ENCODE measurements at regions not wholly inside any gene's neighbourhood (a gene's known extent, or its start where the extent isn't known, plus 50 kb on each side); places are given as distances from the start of the nearest gene placed in this dataset.
"Not testable (repeated sequence)": the region's sequence is repeated elsewhere in the genome, so short reads cannot be mapped to it uniquely, and the experiment has no call there.

DNA sequence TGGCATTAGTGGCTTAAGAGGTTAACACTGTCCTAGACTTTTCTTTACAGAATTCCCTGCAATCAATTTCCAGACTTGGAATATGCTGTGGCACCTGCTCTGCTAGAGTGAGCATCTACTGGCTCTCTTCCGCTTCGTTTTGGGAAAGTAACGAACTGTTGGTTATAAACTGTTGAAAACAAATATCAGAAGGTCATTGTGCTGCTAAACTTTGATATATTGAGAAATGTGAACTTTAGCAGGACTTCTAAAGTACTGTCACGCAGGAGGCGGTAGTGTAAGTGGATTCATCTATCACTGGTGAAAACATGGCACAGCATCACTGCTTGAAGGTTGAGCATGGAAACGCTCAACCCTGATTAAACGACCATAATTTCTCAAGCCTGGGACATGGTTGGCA is 348.9 kb downstream of the FLRT2 start:
- no peak for DNase-seq (ENCODE audit: low read depth)

DNA sequence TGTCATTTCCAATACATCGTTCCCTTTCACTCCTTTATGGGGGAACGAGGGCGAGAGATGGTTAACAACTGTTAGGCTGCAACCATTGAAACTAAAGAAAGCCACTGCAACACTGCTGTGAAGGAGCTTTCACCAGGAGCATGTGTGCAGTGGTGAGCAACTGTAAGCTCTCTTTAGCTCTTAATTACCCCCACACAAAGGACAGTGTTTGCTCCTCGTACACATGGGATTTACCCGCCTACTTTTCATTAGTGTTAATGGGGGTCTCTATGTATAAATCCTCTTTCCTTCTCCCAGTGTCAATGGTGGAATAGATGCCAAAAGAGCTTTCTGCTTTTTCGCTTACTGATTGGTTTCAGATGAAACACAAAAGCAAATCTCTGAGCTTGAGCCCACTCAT is 343.1 kb downstream of the FLRT2 start:
- no peak for DNase-seq (ENCODE audit: low read depth)

DNA sequence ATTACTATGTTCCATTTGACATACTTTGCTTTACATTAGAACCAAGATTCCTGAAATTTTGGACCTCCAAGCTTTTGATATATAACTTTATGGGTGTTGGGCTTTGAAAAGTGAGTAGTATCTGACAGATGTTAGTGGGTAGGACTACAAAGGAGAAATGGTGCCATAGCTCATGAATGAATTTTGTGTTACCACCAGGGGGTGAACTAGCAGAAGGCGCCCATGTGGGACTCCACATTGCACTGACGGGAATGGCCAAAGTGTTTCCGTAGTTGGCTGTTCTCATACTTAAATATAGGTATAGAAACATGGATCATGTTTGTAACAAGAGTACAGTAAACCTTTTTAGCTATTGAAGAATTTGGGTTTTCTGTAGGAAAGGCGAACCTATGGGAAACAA is 337.5 kb downstream of the FLRT2 start:
- DNase-seq (ENCODE audit: low read depth): no peak

DNA sequence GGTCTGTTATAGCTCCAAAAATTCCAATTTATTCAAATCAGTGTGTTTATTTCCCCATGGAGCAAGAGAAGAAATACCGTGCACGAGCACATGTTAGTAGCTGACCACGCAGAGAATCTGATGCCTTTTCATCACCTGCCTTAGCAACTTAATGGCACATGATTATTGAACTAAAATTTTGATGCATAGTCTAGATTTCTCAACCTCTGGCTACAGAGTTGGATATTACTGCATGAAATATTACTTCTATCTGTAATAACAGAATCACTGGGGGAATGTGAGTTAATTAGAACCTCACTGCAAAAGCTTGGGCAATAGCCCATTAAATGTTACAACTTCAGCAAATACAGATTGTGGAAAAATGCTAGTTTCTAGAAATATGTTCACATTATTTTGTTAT is 335.8 kb downstream of the FLRT2 start:
- DNase-seq (ENCODE audit: low read depth): no peak

DNA sequence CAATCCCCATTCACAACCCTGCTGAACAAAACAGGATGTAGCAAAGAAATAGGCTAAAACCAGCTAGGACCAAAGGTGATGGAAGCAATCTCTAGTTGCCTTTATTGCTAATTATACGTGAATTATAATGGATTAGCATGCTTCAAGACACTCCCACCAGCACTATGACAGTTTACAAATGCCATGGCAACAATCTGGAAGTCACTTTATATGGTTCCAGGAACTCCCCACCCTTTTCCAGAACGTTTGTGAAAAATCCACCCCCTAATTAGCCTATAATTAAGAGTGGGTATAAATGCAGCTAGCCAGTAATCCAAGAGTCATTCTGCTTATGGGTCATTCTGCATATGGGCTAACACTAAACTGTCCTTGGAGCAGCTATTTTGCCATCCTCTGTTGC is 328.7 kb downstream of the FLRT2 start:
- DNase-seq (ENCODE audit: low read depth): no peak

DNA sequence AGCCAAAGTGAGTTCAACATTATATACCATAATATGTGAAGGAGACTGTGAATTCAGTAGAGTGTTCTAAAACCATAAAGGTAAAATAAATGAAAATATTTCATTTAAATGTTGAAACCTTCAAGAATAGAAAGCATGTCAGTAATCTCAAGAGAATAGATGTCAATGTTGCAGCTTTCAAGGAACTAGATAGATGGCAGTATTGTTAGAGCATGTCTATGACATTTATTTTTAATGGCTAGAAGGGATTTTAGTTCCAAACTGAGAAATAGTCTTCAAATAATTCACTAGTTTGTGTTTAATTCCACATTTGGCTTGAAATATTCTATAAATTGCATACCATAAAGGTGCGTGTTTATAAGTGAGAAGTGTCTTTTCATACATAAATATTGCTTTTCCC is 326.5 kb downstream of the FLRT2 start:
- no peak for DNase-seq (ENCODE audit: low read depth)

DNA sequence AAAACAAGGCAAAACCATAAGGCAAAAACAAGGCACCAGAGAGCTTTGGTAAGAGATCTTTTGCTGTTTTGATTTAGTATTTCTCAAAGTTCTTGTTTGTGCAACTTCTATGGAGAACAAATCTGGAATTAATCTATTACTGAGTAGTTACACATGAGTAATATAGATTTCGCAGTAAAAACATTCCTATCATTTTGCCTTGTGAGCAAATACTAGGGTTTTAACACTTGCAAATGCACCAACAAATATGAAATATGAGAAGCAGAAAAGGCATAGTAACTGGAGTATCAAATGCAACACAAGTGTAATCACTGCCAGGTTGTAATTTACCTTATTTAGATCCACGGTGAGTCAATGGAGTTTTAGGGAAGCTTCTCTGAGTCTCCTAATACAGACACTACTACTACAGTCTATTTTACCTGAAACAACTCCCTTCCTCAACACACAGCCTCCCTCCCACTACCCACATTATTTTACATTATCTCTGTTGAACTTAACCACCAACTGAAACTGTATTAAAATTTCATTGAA is 324.1 kb downstream of the FLRT2 start:
- peak; percentile 94 for DNase-seq (ENCODE audit: low read depth)

DNA sequence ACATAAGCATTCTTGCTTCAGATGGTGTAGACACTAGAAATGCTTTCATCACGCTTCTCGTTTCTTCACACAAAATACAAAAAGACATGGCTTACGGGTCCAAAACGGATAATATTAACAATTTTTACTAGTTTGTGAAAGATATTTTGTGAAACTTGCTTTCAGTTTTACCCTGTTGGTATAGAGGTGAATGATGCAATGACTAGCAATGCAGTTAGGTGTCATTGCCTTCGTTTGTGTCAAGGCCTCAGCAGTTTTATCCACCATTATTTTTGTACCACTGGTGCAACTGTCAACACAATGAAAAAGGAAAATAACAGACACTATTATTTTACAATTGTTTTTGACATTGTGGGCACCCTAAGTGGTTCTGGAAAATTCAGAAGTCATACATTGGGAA is 323.0 kb downstream of the FLRT2 start:
- no peak for DNase-seq (ENCODE audit: low read depth)

DNA sequence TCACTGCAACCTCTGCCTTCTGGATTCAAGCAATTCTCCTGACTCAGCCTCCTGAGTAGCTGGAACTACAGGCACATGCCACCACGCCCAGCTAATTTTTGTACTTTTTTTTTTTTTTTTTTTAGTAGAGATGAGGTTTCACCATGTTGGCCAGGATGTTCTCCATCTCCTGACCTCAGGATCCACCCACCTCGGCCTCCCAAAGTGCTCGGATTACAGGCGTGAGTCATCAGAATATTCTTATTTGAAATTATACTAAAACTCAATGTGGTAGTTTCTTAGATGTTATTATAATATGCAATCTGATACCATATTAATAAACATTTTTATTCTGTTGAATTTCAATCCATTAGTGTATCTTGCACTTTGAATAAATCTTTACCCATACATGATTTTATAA is 322.2 kb downstream of the FLRT2 start:
- DNase-seq (ENCODE audit: low read depth): peak; percentile 71

DNA sequence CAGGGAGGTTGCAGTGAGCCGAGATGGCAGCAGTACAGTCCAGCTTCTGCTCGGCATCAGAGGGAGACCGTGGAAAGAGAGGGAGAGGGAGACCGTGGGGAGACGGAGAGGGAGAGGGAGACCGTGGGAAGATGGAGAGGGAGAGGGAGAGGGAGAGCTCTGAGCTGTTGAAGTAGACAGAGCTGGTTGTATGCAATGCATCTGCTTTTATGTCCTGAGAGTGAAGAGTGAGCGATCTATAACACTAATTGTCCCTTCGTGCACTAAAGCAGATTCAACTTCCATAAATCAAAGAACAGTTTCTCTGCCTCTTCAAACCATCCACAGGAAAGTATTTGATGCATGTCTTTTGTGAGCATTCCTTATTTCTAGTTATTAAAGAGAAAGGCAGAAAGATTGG is 300.6 kb downstream of the FLRT2 start:
- not testable (repeated sequence) for DNase-seq (ENCODE audit: low read depth)

DNA sequence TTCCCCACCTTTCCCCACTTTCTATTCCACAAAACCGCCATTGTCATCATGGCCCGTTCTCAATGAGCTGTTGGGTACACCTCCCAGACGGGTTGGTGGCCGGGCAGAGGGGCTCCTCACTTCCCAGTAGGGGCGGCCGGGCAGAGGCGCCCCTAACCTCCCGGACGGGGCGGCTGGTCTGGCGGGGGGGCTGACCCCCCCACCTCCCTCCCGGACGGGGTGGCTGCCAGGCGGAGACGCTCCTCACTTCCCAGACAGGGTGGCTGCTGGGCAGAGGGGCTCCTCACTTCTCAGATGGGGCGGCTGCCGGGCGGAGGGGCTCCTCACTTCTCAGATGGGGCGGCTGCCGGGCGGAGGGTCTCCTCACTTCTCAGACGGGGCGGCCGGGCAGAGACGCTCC is 299.7 kb downstream of the FLRT2 start:
- DNase-seq (ENCODE audit: low read depth): not testable (repeated sequence)

DNA sequence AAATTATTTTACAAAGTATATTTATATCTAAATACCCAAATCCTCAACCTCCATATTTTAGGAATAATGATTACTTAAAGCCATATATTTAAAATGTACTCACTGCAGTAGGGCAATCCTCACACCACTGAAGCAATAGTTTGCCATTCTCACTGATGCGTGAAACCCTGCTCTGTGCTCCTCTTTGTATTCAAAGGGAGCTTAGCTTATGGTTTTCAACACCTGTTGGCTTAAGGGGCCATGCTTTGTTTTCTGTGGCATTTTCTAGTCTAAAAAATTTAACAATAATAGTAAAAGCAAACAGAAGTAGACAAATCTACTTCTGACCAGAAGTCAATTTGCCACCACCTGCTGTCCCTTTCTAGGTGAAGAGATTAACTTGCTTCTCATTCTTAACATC is 294.6 kb downstream of the FLRT2 start:
- no peak for DNase-seq (ENCODE audit: low read depth)

DNA sequence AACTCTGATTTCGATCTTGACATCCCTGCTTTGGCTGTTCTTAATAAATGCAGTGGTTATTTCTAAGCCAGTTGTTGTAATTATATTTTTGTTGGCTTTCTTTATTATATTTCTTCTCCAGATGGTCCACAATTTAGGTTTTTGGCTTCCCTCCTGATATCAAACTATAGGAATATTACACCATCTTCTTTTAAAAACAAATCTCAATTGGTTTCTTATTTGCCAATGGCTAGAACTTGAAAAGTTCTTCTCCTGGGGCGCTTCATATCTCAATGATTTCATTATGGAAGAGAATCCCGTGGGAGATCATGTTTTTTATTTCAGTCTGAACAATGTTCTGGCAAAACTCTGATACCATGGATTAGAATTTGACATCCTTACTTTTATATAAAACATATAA is 292.3 kb downstream of the FLRT2 start:
- no peak for DNase-seq (ENCODE audit: low read depth)

DNA sequence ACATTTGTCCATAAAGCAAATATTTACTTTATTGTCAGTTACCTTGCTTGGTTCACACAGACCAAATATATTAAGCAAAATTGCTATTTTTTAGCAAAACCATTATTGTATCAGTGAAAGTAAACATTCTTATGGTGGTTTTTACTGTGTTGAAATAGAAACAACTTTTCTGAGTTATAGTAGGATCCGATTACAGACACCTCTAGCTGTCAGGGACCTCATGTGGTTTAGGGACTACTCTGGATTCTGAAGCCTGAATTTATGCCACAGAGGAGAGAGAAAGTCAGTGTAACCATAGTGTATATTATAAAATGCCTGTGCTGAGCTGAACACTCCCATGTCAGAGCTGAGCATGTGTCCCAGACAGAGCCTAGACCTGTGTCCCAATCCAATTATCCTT is 287.5 kb downstream of the FLRT2 start:
- no peak for DNase-seq (ENCODE audit: low read depth)

DNA sequence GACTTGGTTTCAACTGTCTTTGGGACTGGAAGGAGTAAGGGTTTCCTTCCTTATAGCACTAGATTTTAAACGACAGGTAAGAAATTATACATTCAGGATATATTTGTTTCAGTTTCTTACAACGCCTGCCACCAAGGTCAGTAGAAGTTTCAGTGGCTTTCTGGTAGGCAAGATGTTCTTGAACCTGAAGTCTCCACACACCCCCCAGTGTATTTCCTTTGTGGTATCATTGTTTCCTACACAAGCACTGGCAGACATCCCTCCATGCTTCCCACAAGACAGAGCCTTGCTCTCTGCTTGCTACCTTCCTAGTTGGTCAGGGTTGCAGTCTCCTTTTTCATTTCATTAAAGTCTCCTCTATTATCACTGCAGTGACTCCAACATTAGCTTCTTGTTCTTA is 283.1 kb downstream of the FLRT2 start:
- DNase-seq (ENCODE audit: low read depth): no peak

DNA sequence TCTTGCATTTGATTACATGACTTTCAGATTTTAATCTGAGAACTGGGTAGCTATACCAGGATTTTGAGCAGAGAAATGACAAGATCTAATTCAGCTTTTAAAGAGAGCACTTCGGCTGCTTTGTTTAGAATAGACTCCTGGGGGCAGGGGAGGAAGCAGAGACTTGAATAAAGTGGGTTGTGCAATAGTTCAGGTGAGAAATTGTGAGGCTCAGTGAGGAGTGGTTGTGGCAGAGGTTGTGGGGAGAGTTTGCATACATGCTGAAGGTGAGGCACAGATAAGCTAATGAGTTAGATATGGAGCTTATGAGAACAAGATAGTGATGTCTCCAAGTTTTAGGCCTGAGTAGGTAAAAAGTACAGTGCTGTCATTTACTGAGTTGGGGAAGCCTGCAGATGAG is 281.4 kb downstream of the FLRT2 start:
- no peak for DNase-seq (ENCODE audit: low read depth)

DNA sequence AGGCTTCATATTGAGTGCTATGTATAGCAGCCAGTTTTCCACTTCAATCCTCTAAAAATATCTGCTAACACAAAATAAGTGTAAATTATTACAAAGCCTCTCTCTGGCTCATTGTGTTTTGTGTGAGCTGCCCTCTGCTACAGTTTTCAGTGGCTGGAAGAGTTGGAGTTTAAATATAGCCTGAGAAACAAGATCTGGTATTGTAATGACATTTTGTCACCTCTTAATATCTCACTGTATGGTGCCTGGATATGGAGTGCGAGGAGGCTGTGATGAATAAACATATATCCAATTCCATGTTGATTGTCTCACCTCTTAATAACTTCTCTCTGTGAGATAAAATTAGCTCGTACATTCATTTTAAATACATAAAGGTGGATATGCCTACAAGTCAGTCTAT is 269.7 kb downstream of the FLRT2 start:
- no peak for DNase-seq (ENCODE audit: low read depth)

DNA sequence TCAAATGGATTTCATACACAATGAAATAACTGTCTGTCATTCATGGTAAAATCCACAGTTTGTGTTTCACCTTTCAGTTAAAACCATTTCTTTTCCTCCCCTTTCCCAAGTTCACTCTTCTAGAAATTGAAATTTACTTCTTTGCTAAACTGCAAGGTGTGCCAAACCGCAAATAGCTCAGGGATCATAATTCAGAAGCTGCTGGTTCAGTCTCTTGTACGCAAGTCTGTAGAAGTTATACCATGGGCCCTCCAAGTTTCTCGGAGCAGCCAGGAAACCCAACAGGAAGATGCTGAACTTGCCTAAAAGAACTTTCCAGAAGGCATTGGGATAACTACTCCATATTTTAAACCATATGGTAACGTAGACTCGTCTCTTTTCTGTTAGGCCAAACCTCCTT is 268.9 kb downstream of the FLRT2 start:
- no peak for DNase-seq (ENCODE audit: low read depth)

DNA sequence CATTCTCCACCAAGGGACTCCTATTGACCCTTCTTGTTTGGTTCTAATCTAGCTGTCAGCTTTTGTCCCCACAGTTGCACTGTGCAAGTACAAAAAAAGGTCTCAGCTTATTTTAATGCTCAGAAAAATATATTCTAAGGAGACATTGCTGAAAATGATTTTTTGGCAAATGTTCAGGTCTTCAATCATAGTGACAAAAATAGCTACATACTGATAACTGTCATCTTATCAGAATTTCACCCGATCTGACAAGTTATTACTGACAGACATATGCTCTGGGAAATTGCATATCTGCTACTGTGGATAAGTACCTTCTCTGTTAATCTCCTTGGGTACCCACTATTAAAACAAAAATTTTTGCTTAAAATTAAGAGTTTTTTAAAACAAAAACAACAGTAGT is 263.6 kb downstream of the FLRT2 start:
- no peak for DNase-seq (ENCODE audit: low read depth)

DNA sequence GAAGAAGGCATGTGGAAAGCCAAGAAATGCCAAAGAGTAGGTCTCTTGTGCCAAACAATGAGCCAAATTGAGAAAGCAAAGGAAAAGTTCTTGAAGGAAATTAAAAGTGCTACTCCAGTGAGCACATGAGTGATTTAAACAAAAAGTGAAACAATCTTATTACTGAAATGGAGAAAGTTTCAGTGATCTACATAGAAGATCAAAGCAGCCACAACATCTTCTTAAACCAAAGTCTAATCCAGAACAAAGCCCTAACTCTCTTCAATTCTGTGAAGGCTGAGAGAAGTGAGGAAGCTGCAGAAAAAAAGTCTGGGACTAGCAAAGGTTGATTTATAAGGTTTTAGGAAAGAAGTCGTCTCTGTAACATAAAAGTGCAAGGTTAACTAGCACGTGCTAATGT is 259.6 kb downstream of the FLRT2 start:
- no peak for DNase-seq (ENCODE audit: low read depth)

DNA sequence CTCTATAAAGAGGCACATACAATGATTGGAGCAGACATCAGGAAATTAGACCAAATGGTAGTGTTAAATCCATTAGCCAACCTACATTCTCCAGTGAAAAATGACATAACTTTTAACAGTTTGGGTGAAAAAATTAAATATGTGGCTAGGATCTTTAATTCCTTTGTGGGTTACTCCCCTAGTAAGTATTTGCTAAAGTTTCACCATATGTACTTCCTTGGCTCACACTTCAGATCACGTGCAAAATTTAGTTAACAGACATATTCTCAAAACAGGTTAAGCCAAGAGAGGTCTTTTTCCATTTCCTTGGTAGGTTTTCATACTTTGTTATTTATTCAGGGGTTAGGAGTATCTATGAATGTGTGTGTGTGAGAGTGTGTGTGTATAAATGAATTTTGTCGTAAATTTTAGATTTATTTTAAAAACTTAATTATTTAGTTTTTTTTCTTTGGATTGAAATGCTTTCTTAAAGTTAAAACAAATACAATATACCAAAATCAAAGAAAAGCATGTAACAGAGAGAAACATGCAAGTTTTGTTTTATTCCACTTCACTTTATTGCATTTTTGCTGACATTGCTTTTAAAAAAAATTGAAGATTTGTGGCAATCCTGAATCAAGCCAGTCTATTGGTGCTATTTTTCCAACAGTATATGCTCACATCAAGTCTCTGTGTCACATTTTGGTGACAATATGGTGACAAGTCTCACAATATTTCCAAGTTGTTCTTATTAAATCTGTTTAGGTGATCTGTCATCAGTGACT is 258.7 kb downstream of the FLRT2 start:
- DNase-seq (ENCODE audit: low read depth): no peak

DNA sequence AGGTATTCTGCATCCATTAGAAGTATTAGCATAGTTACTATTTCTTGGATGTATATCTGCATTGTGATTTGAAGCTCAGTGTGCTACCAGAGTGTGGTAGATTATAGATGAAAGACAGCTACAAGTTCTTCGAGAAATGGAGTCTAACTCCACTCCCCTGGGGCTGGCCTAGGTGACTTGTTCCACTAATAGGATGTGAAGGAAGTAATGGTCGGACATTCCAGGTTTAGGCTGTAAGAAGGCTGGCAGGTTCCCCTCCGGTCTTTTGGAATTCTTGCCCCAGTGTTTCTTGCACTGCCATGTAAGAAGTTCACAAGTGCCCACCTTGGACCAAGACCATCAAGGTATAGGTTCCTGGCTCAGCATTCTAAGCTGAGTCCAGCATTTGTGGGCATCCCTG is 236.4 kb downstream of the FLRT2 start:
- DNase-seq (ENCODE audit: low read depth): no peak

DNA sequence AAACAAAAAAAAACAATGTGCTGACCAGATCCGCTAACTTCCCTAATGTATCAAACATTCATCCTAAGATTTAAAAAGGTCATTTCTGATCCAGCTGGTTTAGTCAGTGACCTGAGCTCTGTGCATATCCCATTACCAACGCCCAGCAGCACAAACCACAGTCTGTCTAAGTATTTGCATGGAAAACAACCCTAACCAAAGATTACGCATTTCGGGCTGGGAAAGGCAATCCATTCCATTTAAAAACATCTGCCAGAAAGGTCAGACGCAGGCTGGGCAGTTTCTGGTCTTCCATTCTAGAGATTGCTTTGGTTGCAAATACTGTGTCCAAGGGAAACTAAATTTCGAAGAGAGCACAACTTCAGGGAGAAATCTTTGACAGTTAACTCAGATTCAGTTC is 234.9 kb downstream of the FLRT2 start:
- DNase-seq (ENCODE audit: low read depth): peak; percentile 76

DNA sequence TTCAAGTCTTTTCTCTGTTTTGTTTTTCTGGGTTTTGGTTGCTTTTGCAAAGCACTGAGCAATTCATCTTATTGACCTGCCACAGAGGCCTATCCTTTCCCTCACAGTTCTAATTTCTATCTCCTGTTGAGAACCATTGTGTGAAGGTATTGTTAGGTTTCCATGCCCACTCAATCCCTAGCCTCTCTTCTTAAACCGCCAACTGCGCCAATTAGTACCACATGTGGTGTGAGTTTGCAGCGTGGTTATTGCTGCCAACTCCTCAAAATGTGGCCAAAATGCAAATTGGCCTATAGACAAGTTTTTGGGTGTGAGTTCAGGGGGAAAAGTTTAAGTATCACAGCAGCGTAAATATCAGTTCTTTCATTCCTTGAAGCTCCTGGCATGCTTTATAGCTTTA is 232.6 kb downstream of the FLRT2 start:
- peak; percentile 21 for DNase-seq (ENCODE audit: low read depth)

Data from fibroblast of gingiva (primary cell).